ENCODE measurements at regions not wholly inside any gene's neighbourhood (a gene's known extent, or its start where the extent isn't known, plus 50 kb on each side); places are given as distances from the start of the nearest gene placed in this dataset.

GRCh38 chr5:124395926-124396325 lies 350.5 kb downstream of the ZNF608 start:
- Histone ChIP-seq H3K4me1 (ENCODE audit: control insufficient read depth, extremely low read depth, insufficient read depth, low read length) (no peaks in the 10 kb centered on the region), H3K9ac (ENCODE audit: control insufficient read depth, extremely low read depth, insufficient read depth, low read length) (no peak overlapping the region), H3K36me3 (ENCODE audit: control insufficient read depth in 2 of 2, extremely low read depth in 1 of 2, insufficient read depth in 2 of 2, low read length in 2 of 2) (no peaks in the 10 kb centered on the region), H3K27me3 (ENCODE audit: control insufficient read depth, extremely low read depth, insufficient read depth, low read length) (peaks cover 3% of the 10 kb centered on the region), H4K20me1 (ENCODE audit: control insufficient read depth, extremely low read depth, insufficient read depth, low read length) (no peaks in the 10 kb centered on the region), H3K79me2 (ENCODE audit: control insufficient read depth, insufficient read depth, low read length) (no peaks in the 10 kb centered on the region), H2AFZ (ENCODE audit: control insufficient read depth, low read length) (no peak overlapping the region), H3K9me3 (ENCODE audit: control insufficient read depth, low read depth, low read length) (no peaks in the 10 kb centered on the region), H3K27ac (ENCODE audit: control insufficient read depth, insufficient read depth, low read length) (no peak overlapping the region), H3K9me1 (ENCODE audit: control insufficient read depth, extremely low read depth, insufficient read depth, low read length) (no peaks in the 10 kb centered on the region), H3K4me2 (ENCODE audit: control insufficient read depth, extremely low read depth, insufficient read depth, low read depth, low read length) (no peak overlapping the region), H3K4me3 (ENCODE audit: control insufficient read depth in 2 of 3, extremely low read depth in 1 of 3, insufficient read depth in 2 of 3, low read depth in 1 of 3, low read length in 3 of 3) (no peak overlapping the region)
- TF ChIP-seq CTCF (optimal IDR thresholded peaks at IDR 0.05 in 1 of 3, IDR thresholded peaks at IDR 0.05 in 1 of 3, conservative IDR thresholded peaks at IDR 0.05 in 1 of 3; ENCODE audit: extremely low read depth in 1 of 3, insufficient read depth in 2 of 3, low read length in 3 of 3) (no peak), EZH2 (IDR thresholded peaks at IDR 0.05; ENCODE audit: low read length) (no peak)
- FAIRE-seq (no peak), DNase-seq (ENCODE audit: low read depth, low spot score) (no peak)
- dilution Hi-C loops (cut with MboI; ENCODE audit: extremely low pct_ligation_motif_present, low sequenced_read_pairs): no loop called here

- H3K9me1 ChIP-seq (ENCODE audit: control insufficient read depth, extremely low read depth, insufficient read depth, low read length): no peaks in the 10 kb centered on the region
- H3K79me2 ChIP-seq (ENCODE audit: control insufficient read depth, insufficient read depth, low read length): no peaks in the 10 kb centered on the region
- no peaks in the 10 kb centered on the region for H3K36me3 ChIP-seq (ENCODE audit: control insufficient read depth in 2 of 2, extremely low read depth in 1 of 2, insufficient read depth in 2 of 2, low read length in 2 of 2)
- DNase-seq (ENCODE audit: low read depth, low spot score): no peak
- no peak overlapping the region for H3K9ac ChIP-seq (ENCODE audit: control insufficient read depth, extremely low read depth, insufficient read depth, low read length)
- H3K27me3 ChIP-seq (ENCODE audit: control insufficient read depth, extremely low read depth, insufficient read depth, low read length): peaks cover 3% of the 10 kb centered on the region
- no peak overlapping the region for H3K27ac ChIP-seq (ENCODE audit: control insufficient read depth, insufficient read depth, low read length)
- no peak overlapping the region for H2AFZ ChIP-seq (ENCODE audit: control insufficient read depth, low read length)
- no peak overlapping the region for H3K4me3 ChIP-seq (ENCODE audit: control insufficient read depth in 2 of 3, extremely low read depth in 1 of 3, insufficient read depth in 2 of 3, low read depth in 1 of 3, low read length in 3 of 3)
- TF ChIP-seq CTCF (optimal IDR thresholded peaks at IDR 0.05 in 1 of 3, IDR thresholded peaks at IDR 0.05 in 1 of 3, conservative IDR thresholded peaks at IDR 0.05 in 1 of 3; ENCODE audit: extremely low read depth in 1 of 3, insufficient read depth in 2 of 3, low read length in 3 of 3) (no peak), EZH2 (IDR thresholded peaks at IDR 0.05; ENCODE audit: low read length) (no peak)
- dilution Hi-C loops (cut with MboI; ENCODE audit: extremely low pct_ligation_motif_present, low sequenced_read_pairs): no loop called here
- no peak overlapping the region for H3K4me2 ChIP-seq (ENCODE audit: control insufficient read depth, extremely low read depth, insufficient read depth, low read depth, low read length)
- H3K9me3 ChIP-seq (ENCODE audit: control insufficient read depth, low read depth, low read length): no peaks in the 10 kb centered on the region
- no peaks in the 10 kb centered on the region for H3K4me1 ChIP-seq (ENCODE audit: control insufficient read depth, extremely low read depth, insufficient read depth, low read length)
- no peak for FAIRE-seq
- H4K20me1 ChIP-seq (ENCODE audit: control insufficient read depth, extremely low read depth, insufficient read depth, low read length): no peaks in the 10 kb centered on the region
These were observed 351.2 kb downstream of the ZNF608 start for GRCh38 chr5:124395287-124395686.

Data from keratinocyte (primary cell).